HFFc6 (cell line): ENCODE measurements at regions not wholly inside any gene's neighbourhood (a gene's known extent, or its start where the extent isn't known, plus 50 kb on each side); places are given as distances from the start of the nearest gene placed in this dataset.
"Not testable (repeated sequence)": the region's sequence is repeated elsewhere in the genome, so short reads cannot be mapped to it uniquely, and the experiment has no call there.

Experiments
- DNase-seq: peaks from one replicate; pipeline ENCODE4 v3.0.0-alpha.2; 2018
- H3K27ac Mint-ChIP-seq: 2 replicates; pipeline ENCODE4 v1.8.0; 2020; ENCODE audit warnings: mild to moderate bottlenecking, mixed read lengths
- H3K27me3 Mint-ChIP-seq: 2 replicates; pipeline ENCODE4 v1.8.0; 2021; ENCODE audit warnings: mild to moderate bottlenecking, moderate library complexity, mixed read lengths; ENCODE audit not compliant: insufficient read depth
- H3K36me3 Mint-ChIP-seq: 2 replicates; pipeline ENCODE4 v1.8.0; 2021; ENCODE audit warnings: low read depth, mixed read lengths
- H3K4me1 Mint-ChIP-seq: 2 replicates; pipeline ENCODE4 v1.8.0; 2020; ENCODE audit warnings: low read depth, mixed read lengths
- H3K4me3 Mint-ChIP-seq: 2 replicates; pipeline ENCODE4 v1.8.0; 2020; ENCODE audit warnings: mild to moderate bottlenecking, moderate library complexity, mixed read lengths
- H3K9me3 Mint-ChIP-seq: 2 replicates; pipeline ENCODE4 v1.8.0; 2020; ENCODE audit warnings: mild to moderate bottlenecking, mixed read lengths
- CTCF ChIP-seq: fragments of 200-600 bp; sonication (generic); IDR thresholded peaks from 2 replicates; pipeline ENCODE4 v1.5.0; 2021; ENCODE audit warnings: antibody characterized with exemption, mild to moderate bottlenecking

- peaks cover 14% of the 10 kb centered on the region for H3K9me3 Mint-ChIP-seq
- H3K27ac Mint-ChIP-seq, result no peak overlapping the region
- H3K4me1 Mint-ChIP-seq, result no peaks in the 10 kb centered on the region
- no peak for DNase-seq
- H3K4me3 Mint-ChIP-seq, result no peak overlapping the region
- H3K36me3 Mint-ChIP-seq, result no peaks in the 10 kb centered on the region
- H3K27me3 Mint-ChIP-seq, result no peaks in the 10 kb centered on the region
- TF ChIP-seq CTCF, result no peak
Observed at GRCh38 chr7:54439391-54439790, 102.8 kb upstream of the VSTM2A start.

- not testable (repeated sequence) for H3K27ac Mint-ChIP-seq, DNase-seq, H3K4me1 Mint-ChIP-seq, H3K27me3 Mint-ChIP-seq, H3K4me3 Mint-ChIP-seq, H3K36me3 Mint-ChIP-seq
- peaks cover 37% of the 10 kb centered on the region for H3K9me3 Mint-ChIP-seq
Observed at GRCh38 chr7:54444046-54444686, 98.0 kb upstream of the VSTM2A start.

- not testable (repeated sequence) for H3K4me3 Mint-ChIP-seq, H3K27me3 Mint-ChIP-seq, H3K27ac Mint-ChIP-seq
Observed at GRCh38 chr7:54453168-54453567, 89.0 kb upstream of the VSTM2A start.

GRCh38 chr7:54454700-54455099 is 87.5 kb upstream of the VSTM2A start:
- not testable (repeated sequence) for DNase-seq, H3K4me1 Mint-ChIP-seq, H3K27me3 Mint-ChIP-seq, H3K27ac Mint-ChIP-seq, H3K4me3 Mint-ChIP-seq, H3K36me3 Mint-ChIP-seq
- peaks cover 56% of the 10 kb centered on the region for H3K9me3 Mint-ChIP-seq

More at GRCh38 chr7:54453168-54453567, 89.0 kb upstream of the VSTM2A start:
- H3K9me3 Mint-ChIP-seq, result peaks cover 50% of the 10 kb centered on the region
- H3K36me3 Mint-ChIP-seq, H3K4me1 Mint-ChIP-seq, DNase-seq: not testable (repeated sequence)

- Mint-ChIP-seq H3K27ac (no peak overlapping the region), H3K36me3 (no peaks in the 10 kb centered on the region), H3K4me3 (no peak overlapping the region), H3K4me1 (no peaks in the 10 kb centered on the region), H3K27me3 (no peaks in the 10 kb centered on the region), H3K9me3 (peaks cover 28% of the 10 kb centered on the region)
- DNase-seq, result no peak
- TF ChIP-seq CTCF, result no peak
Observed at GRCh38 chr7:54465095-54465494, 77.1 kb upstream of the VSTM2A start.

GRCh38 chr7:54469740-54470139 is 72.4 kb upstream of the VSTM2A start:
- TF ChIP-seq CTCF, result no peak
- Mint-ChIP-seq H3K4me1 (no peaks in the 10 kb centered on the region), H3K27ac (no peak overlapping the region), H3K36me3 (no peaks in the 10 kb centered on the region; the same call in 1 of the 2 replicates), H3K4me3 (no peak overlapping the region), H3K9me3 (peaks cover 37% of the 10 kb centered on the region), H3K27me3 (no peaks in the 10 kb centered on the region; the same call in 1 of the 2 replicates)
- DNase-seq, result no peak

GRCh38 chr7:54476609-54477008 is 65.6 kb upstream of the VSTM2A start:
- Mint-ChIP-seq H3K27me3 (no peaks in the 10 kb centered on the region; the same call in 1 of the 2 replicates), H3K36me3 (no peaks in the 10 kb centered on the region), H3K9me3 (peaks cover 24% of the 10 kb centered on the region), H3K4me1 (no peaks in the 10 kb centered on the region), H3K27ac (no peak overlapping the region), H3K4me3 (no peak overlapping the region)
- no peak for TF ChIP-seq CTCF
- no peak for DNase-seq
